ENCODE measurements at regions not wholly inside any gene's neighbourhood (a gene's known extent, or its start where the extent isn't known, plus 50 kb on each side); places are given as distances from the start of the nearest gene placed in this dataset.

- Histone ChIP-seq H3K9me2 (replicated peaks; ENCODE audit: low read depth, low read length) (no peaks in the 10 kb centered on the region), H3K36me3 (ENCODE audit: insufficient read depth, low read length) (no peaks in the 10 kb centered on the region)
Observed at GRCh38 chr13:99726282-99726894, 225.1 kb downstream of the TM9SF2 start.

GRCh38 chr13:99725644-99726043 is 224.4 kb downstream of the TM9SF2 start:
- no peak overlapping the region for H3K9ac ChIP-seq (ENCODE audit: low read depth, low read length, poor library complexity, severe bottlenecking)
- H3K79me2 ChIP-seq (ENCODE audit: insufficient read depth, low read length): no peaks in the 10 kb centered on the region
- H3K9me3 ChIP-seq (ENCODE audit: insufficient read depth, low read depth, low read length): no peaks in the 10 kb centered on the region
- H3K9me2 ChIP-seq (replicated peaks; ENCODE audit: low read depth, low read length): no peaks in the 10 kb centered on the region
- no peak overlapping the region for H2AFZ ChIP-seq (ENCODE audit: low read length)
- no peak overlapping the region for H3K4me2 ChIP-seq (ENCODE audit: low read depth, low read length, poor library complexity, severe bottlenecking)
- no peaks in the 10 kb centered on the region for H3K36me3 ChIP-seq (ENCODE audit: insufficient read depth, low read length)
- H3K4me1 ChIP-seq (ENCODE audit: insufficient read depth, low read length, poor library complexity, severe bottlenecking): no peaks in the 10 kb centered on the region
- TF ChIP-seq CTCF (conservative IDR thresholded peaks at IDR 0.05; ENCODE audit: low read length) (no peak), EZH2phosphoT487 (IDR thresholded peaks at IDR 0.05; ENCODE audit: borderline replicate concordance) (no peak)
- H4K20me1 ChIP-seq (ENCODE audit: insufficient read depth, low read length, poor library complexity, severe bottlenecking): no peaks in the 10 kb centered on the region
- H3F3A ChIP-seq (ENCODE audit: low read depth): no peaks in the 10 kb centered on the region
- no peaks in the 10 kb centered on the region for H3K27me3 ChIP-seq (ENCODE audit: insufficient read depth, low read length, poor library complexity, severe bottlenecking)
- H3K4me3 ChIP-seq (ENCODE audit: low read length, poor library complexity, severe bottlenecking): no peak overlapping the region

More at GRCh38 chr13:99726282-99726894, 225.1 kb downstream of the TM9SF2 start:
- no peaks in the 10 kb centered on the region for H3K4me1 ChIP-seq (ENCODE audit: insufficient read depth, low read length, poor library complexity, severe bottlenecking)
- H3F3A ChIP-seq (ENCODE audit: low read depth): no peaks in the 10 kb centered on the region
- H3K9ac ChIP-seq (ENCODE audit: low read depth, low read length, poor library complexity, severe bottlenecking): no peak overlapping the region
- H3K4me2 ChIP-seq (ENCODE audit: low read depth, low read length, poor library complexity, severe bottlenecking): no peak overlapping the region
- H3K9me3 ChIP-seq (ENCODE audit: insufficient read depth, low read depth, low read length): no peaks in the 10 kb centered on the region
- TF ChIP-seq EZH2phosphoT487 (IDR thresholded peaks at IDR 0.05; ENCODE audit: borderline replicate concordance) (no peak), CTCF (conservative IDR thresholded peaks at IDR 0.05; ENCODE audit: low read length) (no peak)
- H3K4me3 ChIP-seq (ENCODE audit: low read length, poor library complexity, severe bottlenecking): no peak overlapping the region
- no peaks in the 10 kb centered on the region for H3K79me2 ChIP-seq (ENCODE audit: insufficient read depth, low read length)
- no peaks in the 10 kb centered on the region for H3K27me3 ChIP-seq (ENCODE audit: insufficient read depth, low read length, poor library complexity, severe bottlenecking)
- no peak overlapping the region for H2AFZ ChIP-seq (ENCODE audit: low read length)
- H4K20me1 ChIP-seq (ENCODE audit: insufficient read depth, low read length, poor library complexity, severe bottlenecking): no peaks in the 10 kb centered on the region

DNA sequence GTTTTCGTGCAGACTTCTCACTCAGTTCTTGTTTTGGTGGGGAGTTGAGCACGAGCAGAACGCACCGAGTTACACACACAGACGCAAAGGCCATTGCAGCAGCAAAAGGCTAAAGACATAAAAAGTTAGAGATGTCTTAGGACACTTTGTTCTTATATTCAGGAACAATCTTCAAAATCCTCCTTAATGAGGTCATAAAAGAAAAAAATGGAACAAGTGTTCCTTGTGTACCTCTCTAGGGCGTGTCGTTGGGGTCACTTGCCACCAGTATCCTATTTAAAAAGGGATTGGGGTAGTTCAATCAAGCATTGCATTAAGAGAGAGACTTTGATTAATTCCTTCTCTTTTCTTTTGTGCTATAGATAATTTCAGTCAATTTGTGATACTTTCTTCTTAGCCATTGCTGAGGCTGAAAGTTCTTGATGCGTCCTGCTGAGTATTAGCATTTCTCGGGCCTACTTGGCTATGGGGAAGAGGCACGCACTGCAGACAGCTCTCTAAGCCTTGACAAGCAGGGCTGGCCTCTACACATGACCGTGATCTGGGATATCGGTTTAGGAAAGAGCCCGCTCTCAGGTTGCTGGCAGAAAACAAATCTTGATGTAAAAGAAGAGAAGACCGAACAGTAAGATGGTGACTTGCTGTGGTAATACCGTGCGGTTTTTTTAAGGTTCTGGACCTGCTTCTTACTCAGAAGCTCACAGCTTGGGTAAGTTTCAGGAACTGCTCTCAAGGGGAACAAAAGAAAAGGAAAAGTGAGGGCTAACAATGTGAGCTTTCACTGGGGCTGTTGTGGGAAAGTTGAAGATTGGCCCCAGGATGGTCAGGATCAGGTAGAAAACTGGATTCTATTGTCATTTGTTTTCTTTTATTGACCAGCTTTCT is 223.6 kb downstream of the TM9SF2 start:
- no peaks in the 10 kb centered on the region for H3K79me2 ChIP-seq (ENCODE audit: insufficient read depth, low read length)
- H3K27me3 ChIP-seq (ENCODE audit: insufficient read depth, low read length, poor library complexity, severe bottlenecking): no peaks in the 10 kb centered on the region
- H3K4me1 ChIP-seq (ENCODE audit: insufficient read depth, low read length, poor library complexity, severe bottlenecking): no peaks in the 10 kb centered on the region
- no peaks in the 10 kb centered on the region for H3K36me3 ChIP-seq (ENCODE audit: insufficient read depth, low read length)
- TF ChIP-seq CTCF (conservative IDR thresholded peaks at IDR 0.05; ENCODE audit: low read length): no peak
- TF ChIP-seq EZH2phosphoT487 (IDR thresholded peaks at IDR 0.05; ENCODE audit: borderline replicate concordance): no peak
- H3K4me2 ChIP-seq (ENCODE audit: low read depth, low read length, poor library complexity, severe bottlenecking): no peak overlapping the region
- H3K4me3 ChIP-seq (ENCODE audit: low read length, poor library complexity, severe bottlenecking): no peak overlapping the region
- H3F3A ChIP-seq (ENCODE audit: low read depth): no peaks in the 10 kb centered on the region
- no peaks in the 10 kb centered on the region for H3K9me3 ChIP-seq (ENCODE audit: insufficient read depth, low read depth, low read length)
- no peaks in the 10 kb centered on the region for H3K9me2 ChIP-seq (replicated peaks; ENCODE audit: low read depth, low read length)
- H4K20me1 ChIP-seq (ENCODE audit: insufficient read depth, low read length, poor library complexity, severe bottlenecking): no peaks in the 10 kb centered on the region
- H3K9ac ChIP-seq (ENCODE audit: low read depth, low read length, poor library complexity, severe bottlenecking): no peak overlapping the region
- no peak overlapping the region for H2AFZ ChIP-seq (ENCODE audit: low read length)

All from Loucy (cell line).